OCI-LY1 (cell line): ENCODE measurements at regions not wholly inside any gene's neighbourhood (a gene's known extent, or its start where the extent isn't known, plus 50 kb on each side); places are given as distances from the start of the nearest gene placed in this dataset.

Experiments used
- EZH2 ChIP-seq: fragments of 200-600 bp; sonication (generic), shearing (Covaris generic); IDR thresholded peaks from 2 replicates; pipeline ENCODE4 v1.8.0; 2017; ENCODE audit warnings: borderline replicate concordance, mixed run types, mild to moderate bottlenecking, antibody characterized with exemption, low read length, moderate library complexity, mixed read lengths
- TF ChIP-seq, protein P1 (sequence below): fragments of 200-600 bp; sonication (generic), shearing (Covaris generic); IDR thresholded peaks from 2 replicates; pipeline ENCODE4 v1.5.1; 2017; ENCODE audit warnings: mild to moderate bottlenecking, antibody characterized with exemption, low read length, moderate library complexity, mixed read lengths

DNA sequence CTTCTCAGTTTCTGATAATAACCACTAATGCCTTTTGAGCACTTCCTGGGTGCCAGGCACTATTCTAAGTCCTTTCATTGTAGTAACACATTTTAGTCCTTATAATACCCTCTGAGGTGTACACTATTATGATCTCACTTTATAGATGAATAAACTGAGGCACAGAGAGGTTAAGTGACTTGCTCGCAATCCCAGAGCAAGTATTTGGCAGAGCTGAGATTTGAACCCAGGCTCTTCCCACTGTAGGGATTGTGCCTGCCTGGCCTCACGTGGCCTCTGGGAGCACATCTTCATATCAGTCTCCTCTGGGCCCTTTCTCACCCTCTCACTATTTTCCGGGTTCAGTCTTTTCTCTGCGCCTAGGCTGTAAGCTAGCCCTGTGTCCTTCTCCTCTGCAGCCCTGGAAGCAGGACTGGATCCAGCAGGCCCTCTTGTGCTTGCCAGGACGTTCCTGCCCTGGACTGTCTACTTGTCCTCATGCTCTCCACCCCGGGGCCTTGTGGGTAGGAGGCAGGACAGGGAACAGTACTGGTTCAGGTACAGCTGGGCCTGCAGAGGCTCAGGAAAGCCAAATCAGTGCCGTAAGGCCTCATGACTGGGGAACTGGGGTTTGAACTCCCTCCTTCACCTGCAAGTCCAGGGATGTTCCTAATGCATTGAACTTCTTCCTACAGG, 139.6 kb downstream of the VEGFA start:
- TF ChIP-seq, protein P1, sequence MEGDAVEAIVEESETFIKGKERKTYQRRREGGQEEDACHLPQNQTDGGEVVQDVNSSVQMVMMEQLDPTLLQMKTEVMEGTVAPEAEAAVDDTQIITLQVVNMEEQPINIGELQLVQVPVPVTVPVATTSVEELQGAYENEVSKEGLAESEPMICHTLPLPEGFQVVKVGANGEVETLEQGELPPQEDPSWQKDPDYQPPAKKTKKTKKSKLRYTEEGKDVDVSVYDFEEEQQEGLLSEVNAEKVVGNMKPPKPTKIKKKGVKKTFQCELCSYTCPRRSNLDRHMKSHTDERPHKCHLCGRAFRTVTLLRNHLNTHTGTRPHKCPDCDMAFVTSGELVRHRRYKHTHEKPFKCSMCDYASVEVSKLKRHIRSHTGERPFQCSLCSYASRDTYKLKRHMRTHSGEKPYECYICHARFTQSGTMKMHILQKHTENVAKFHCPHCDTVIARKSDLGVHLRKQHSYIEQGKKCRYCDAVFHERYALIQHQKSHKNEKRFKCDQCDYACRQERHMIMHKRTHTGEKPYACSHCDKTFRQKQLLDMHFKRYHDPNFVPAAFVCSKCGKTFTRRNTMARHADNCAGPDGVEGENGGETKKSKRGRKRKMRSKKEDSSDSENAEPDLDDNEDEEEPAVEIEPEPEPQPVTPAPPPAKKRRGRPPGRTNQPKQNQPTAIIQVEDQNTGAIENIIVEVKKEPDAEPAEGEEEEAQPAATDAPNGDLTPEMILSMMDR = no peak
- TF ChIP-seq EZH2 = no peak
